Stomach (tissue), 4 donors: ENCODE measurements at regions not wholly inside any gene's neighbourhood (a gene's known extent, or its start where the extent isn't known, plus 50 kb on each side); places are given as distances from the start of the nearest gene placed in this dataset.

Source experiments
- EP300 ChIP-seq: sonication (generic); formaldehyde crosslinking; IDR thresholded peaks from one replicate; pipeline ENCODE4 v1.6.1; 2017; ENCODE audit warnings: antibody characterized with exemption
- POLR2A ChIP-seq, 4 donors: fragments of 450-650 bp; IDR thresholded peaks; one replicate each; pipeline ENCODE4 v1.6.1; 2016; ENCODE audit warnings: antibody characterized with exemption in 4 of 4, control low read depth in 2 of 4, mild to moderate bottlenecking in 1 of 4, moderate library complexity in 1 of 4
- POLR2AphosphoS5 ChIP-seq, 3 donors: sonication (generic); formaldehyde crosslinking; IDR thresholded peaks; one replicate each; pipeline ENCODE4 v1.6.1; 2016; ENCODE audit warnings: antibody characterized with exemption in 3 of 3
- TF ChIP-seq, protein P1 (sequence below), 7 experiments: fragments of 450-650 bp in 4 of 7; fragments of 200-600 bp in 3 of 7; sonication (generic) in 3 of 7; IDR thresholded peaks; one replicate each; pipeline ENCODE4 v1.5.1; 2016 to 2019; ENCODE audit warnings: antibody characterized with exemption in 7 of 7, control low read depth in 2 of 7, mild to moderate bottlenecking in 1 of 7

DNA sequence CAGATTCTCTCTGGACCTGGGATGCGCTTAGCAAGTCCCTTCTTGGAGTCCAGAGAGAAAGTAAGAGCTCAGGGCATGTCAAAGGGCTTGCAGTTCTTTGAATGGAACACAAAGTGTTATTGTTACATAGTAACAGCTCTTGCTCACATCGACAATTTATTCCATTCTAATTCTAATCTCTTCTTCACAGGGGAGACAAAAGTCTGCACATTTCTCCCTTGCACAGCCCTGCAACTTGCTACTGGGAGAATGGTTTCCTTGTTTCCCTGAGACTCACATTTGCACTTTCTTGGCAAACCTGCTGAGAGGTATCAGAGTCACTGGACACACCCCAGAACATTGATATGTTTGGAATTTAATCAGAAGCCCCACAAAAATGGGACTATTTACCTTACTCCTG, 209.9 kb upstream of the IGF1 start:
- TF ChIP-seq, protein P1, sequence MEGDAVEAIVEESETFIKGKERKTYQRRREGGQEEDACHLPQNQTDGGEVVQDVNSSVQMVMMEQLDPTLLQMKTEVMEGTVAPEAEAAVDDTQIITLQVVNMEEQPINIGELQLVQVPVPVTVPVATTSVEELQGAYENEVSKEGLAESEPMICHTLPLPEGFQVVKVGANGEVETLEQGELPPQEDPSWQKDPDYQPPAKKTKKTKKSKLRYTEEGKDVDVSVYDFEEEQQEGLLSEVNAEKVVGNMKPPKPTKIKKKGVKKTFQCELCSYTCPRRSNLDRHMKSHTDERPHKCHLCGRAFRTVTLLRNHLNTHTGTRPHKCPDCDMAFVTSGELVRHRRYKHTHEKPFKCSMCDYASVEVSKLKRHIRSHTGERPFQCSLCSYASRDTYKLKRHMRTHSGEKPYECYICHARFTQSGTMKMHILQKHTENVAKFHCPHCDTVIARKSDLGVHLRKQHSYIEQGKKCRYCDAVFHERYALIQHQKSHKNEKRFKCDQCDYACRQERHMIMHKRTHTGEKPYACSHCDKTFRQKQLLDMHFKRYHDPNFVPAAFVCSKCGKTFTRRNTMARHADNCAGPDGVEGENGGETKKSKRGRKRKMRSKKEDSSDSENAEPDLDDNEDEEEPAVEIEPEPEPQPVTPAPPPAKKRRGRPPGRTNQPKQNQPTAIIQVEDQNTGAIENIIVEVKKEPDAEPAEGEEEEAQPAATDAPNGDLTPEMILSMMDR (IDR thresholded peaks at IDR 0.05), result no peak
- no peak for TF ChIP-seq POLR2A (IDR thresholded peaks at IDR 0.05)
- no peak for TF ChIP-seq EP300
- TF ChIP-seq POLR2AphosphoS5 (IDR thresholded peaks at IDR 0.05), result peak in 2 of 3 donors; percentile 37 to 45
